ENCODE measurements at regions not wholly inside any gene's neighbourhood (a gene's known extent, or its start where the extent isn't known, plus 50 kb on each side); places are given as distances from the start of the nearest gene placed in this dataset.
A peak's percentile ranks its signal among the peaks of the same experiment; 100 is the strongest.

GRCh38 chr9:108544866-108545265, 310.9 kb downstream of the ACTL7B start:
- Histone ChIP-seq H3K36me3 (ENCODE audit: insufficient read depth, insufficient read length, low read length) (no peaks in the 10 kb centered on the region), H3K4me3 (ENCODE audit: insufficient read length, low read depth) (no peak overlapping the region), H3K4me1 (ENCODE audit: insufficient read depth, insufficient read length) (no peaks in the 10 kb centered on the region), H3K27me3 (ENCODE audit: insufficient read depth, insufficient read length) (no peaks in the 10 kb centered on the region), H3K9me3 (ENCODE audit: insufficient read depth, low read length) (no peaks in the 10 kb centered on the region), H3K9ac (ENCODE audit: insufficient read length, low read depth) (no peak overlapping the region)
- TF ChIP-seq SUZ12 (IDR thresholded peaks at IDR 0.05; ENCODE audit: extremely low read depth, insufficient read depth, insufficient read length) (no peak), ZNF274 (IDR thresholded peaks at IDR 0.05; ENCODE audit: low read depth, low read length) (no peak), YY1 (IDR thresholded peaks at IDR 0.05; ENCODE audit: insufficient read depth, insufficient read length) (no peak)
- DNase-seq (ENCODE audit: low read depth, low spot score), result no peak

DNA sequence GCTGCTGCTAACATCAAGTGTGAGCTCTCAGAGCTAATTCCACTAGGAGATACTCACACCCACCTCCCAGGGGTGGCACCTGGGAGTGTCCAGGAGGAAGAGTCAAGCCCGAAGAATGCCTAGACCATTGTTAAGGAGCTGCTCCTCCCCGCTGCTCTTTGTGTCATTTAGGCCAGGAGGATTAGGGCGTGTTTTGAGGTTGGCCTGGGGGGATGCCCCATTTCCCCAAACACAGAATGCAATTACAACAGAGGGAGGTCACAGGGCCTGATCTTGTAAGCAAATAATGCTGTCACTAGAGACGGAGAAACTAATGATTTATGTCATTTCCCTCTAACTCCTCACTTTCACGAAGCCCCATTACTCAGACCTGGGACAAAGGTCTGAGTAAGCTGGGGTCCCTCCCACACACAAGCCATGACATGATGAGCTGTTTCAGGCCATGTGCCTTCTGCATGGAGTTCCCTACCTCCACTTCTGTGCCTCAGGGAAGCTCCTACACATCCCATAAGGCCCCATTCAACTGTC, 312.5 kb downstream of the ACTL7B start:
- Histone ChIP-seq H3K36me3 (ENCODE audit: insufficient read depth, insufficient read length, low read length) (no peaks in the 10 kb centered on the region), H3K9ac (ENCODE audit: insufficient read length, low read depth) (no peak overlapping the region), H3K9me3 (ENCODE audit: insufficient read depth, low read length) (no peaks in the 10 kb centered on the region), H3K4me1 (ENCODE audit: insufficient read depth, insufficient read length) (no peaks in the 10 kb centered on the region), H3K4me3 (ENCODE audit: insufficient read length, low read depth) (no peak overlapping the region), H3K27me3 (ENCODE audit: insufficient read depth, insufficient read length) (no peaks in the 10 kb centered on the region)
- peak; percentile 74 for DNase-seq (ENCODE audit: low read depth, low spot score)
- TF ChIP-seq YY1 (IDR thresholded peaks at IDR 0.05; ENCODE audit: insufficient read depth, insufficient read length), result no peak
- TF ChIP-seq SUZ12 (IDR thresholded peaks at IDR 0.05; ENCODE audit: extremely low read depth, insufficient read depth, insufficient read length), result no peak
- TF ChIP-seq ZNF274 (IDR thresholded peaks at IDR 0.05; ENCODE audit: low read depth, low read length), result no peak

DNA sequence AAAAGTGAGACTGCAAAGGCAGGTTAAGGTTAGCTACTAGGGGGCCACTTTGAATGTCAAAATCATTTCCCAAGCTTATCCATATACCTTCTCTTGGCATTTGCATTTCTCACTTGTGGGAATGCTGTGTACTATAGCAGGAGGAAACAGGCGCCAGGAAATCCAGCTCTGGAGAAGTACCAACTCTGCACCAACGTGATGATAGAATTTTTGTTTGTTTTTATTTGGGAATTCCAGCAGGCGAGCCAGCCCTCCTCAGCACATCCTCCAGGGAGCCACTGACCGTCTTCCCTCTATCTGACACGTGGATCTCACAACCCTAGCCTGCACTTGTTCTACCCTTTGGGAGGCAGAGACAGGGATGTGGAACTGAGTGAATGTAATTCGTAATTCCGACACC, 318.0 kb downstream of the ACTL7B start:
- no peaks in the 10 kb centered on the region for H3K9me3 ChIP-seq (ENCODE audit: insufficient read depth, low read length)
- no peak for TF ChIP-seq YY1 (IDR thresholded peaks at IDR 0.05; ENCODE audit: insufficient read depth, insufficient read length)
- no peak for TF ChIP-seq ZNF274 (IDR thresholded peaks at IDR 0.05; ENCODE audit: low read depth, low read length)
- TF ChIP-seq SUZ12 (IDR thresholded peaks at IDR 0.05; ENCODE audit: extremely low read depth, insufficient read depth, insufficient read length), result no peak
- no peaks in the 10 kb centered on the region for H3K27me3 ChIP-seq (ENCODE audit: insufficient read depth, insufficient read length)
- no peak overlapping the region for H3K4me3 ChIP-seq (ENCODE audit: insufficient read length, low read depth)
- H3K4me1 ChIP-seq (ENCODE audit: insufficient read depth, insufficient read length), result no peaks in the 10 kb centered on the region
- no peak for DNase-seq (ENCODE audit: low read depth, low spot score)
- no peak overlapping the region for H3K9ac ChIP-seq (ENCODE audit: insufficient read length, low read depth)
- H3K36me3 ChIP-seq (ENCODE audit: insufficient read depth, insufficient read length, low read length), result no peaks in the 10 kb centered on the region

- H3K27me3 ChIP-seq (ENCODE audit: insufficient read depth, insufficient read length), result no peaks in the 10 kb centered on the region
- DNase-seq (ENCODE audit: low read depth, low spot score), result no peak
- no peaks in the 10 kb centered on the region for H3K9me3 ChIP-seq (ENCODE audit: insufficient read depth, low read length)
- no peaks in the 10 kb centered on the region for H3K4me1 ChIP-seq (ENCODE audit: insufficient read depth, insufficient read length)
- no peak for TF ChIP-seq ZNF274 (IDR thresholded peaks at IDR 0.05; ENCODE audit: low read depth, low read length)
- TF ChIP-seq SUZ12 (IDR thresholded peaks at IDR 0.05; ENCODE audit: extremely low read depth, insufficient read depth, insufficient read length), result no peak
- no peak for TF ChIP-seq YY1 (IDR thresholded peaks at IDR 0.05; ENCODE audit: insufficient read depth, insufficient read length)
- H3K36me3 ChIP-seq (ENCODE audit: insufficient read depth, insufficient read length, low read length), result no peaks in the 10 kb centered on the region
- H3K4me3 ChIP-seq (ENCODE audit: insufficient read length, low read depth), result no peak overlapping the region
- H3K9ac ChIP-seq (ENCODE audit: insufficient read length, low read depth), result no peak overlapping the region
Observed at GRCh38 chr9:108536836-108537601, 318.8 kb downstream of the ACTL7B start.

DNA sequence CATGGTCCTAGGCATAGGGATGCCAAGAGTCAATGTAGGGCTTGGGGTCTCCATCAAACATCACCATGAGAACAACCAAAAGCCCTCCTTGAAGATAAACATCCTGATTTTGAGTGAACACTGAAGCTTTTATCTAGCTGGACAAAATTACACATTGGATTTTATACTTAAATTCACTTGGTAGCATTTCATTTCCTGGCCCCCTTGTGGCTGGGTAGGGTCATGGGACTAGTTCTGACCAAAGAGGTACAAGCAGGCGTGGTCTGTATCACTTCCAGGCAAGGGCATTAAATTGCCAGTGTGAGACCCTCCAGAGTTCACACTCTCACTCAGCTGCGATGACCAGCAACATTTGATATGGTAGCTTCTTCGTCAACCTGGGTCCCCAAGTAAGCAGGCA, 320.3 kb downstream of the ACTL7B start:
- Histone ChIP-seq H3K4me3 (ENCODE audit: insufficient read length, low read depth) (no peak overlapping the region), H3K4me1 (ENCODE audit: insufficient read depth, insufficient read length) (no peaks in the 10 kb centered on the region), H3K9ac (ENCODE audit: insufficient read length, low read depth) (no peak overlapping the region), H3K27me3 (ENCODE audit: insufficient read depth, insufficient read length) (no peaks in the 10 kb centered on the region), H3K9me3 (ENCODE audit: insufficient read depth, low read length) (no peaks in the 10 kb centered on the region), H3K36me3 (ENCODE audit: insufficient read depth, insufficient read length, low read length) (no peaks in the 10 kb centered on the region)
- DNase-seq (ENCODE audit: low read depth, low spot score), result peak; percentile 22
- TF ChIP-seq SUZ12 (IDR thresholded peaks at IDR 0.05; ENCODE audit: extremely low read depth, insufficient read depth, insufficient read length) (no peak), YY1 (IDR thresholded peaks at IDR 0.05; ENCODE audit: insufficient read depth, insufficient read length) (no peak), ZNF274 (IDR thresholded peaks at IDR 0.05; ENCODE audit: low read depth, low read length) (no peak)

GRCh38 chr9:108534741-108535140, 321.0 kb downstream of the ACTL7B start:
- no peak for TF ChIP-seq ZNF274 (IDR thresholded peaks at IDR 0.05; ENCODE audit: low read depth, low read length)
- Histone ChIP-seq H3K9me3 (ENCODE audit: insufficient read depth, low read length) (peaks cover 5% of the 10 kb centered on the region; the same call in 1 of the 2 replicates), H3K27me3 (ENCODE audit: insufficient read depth, insufficient read length) (no peaks in the 10 kb centered on the region), H3K4me3 (ENCODE audit: insufficient read length, low read depth) (no peak overlapping the region), H3K4me1 (ENCODE audit: insufficient read depth, insufficient read length) (no peaks in the 10 kb centered on the region), H3K36me3 (ENCODE audit: insufficient read depth, insufficient read length, low read length) (no peaks in the 10 kb centered on the region), H3K9ac (ENCODE audit: insufficient read length, low read depth) (no peak overlapping the region)
- DNase-seq (ENCODE audit: low read depth, low spot score), result no peak

GRCh38 chr9:108530141-108530540, 325.6 kb downstream of the ACTL7B start:
- Histone ChIP-seq H3K36me3 (ENCODE audit: insufficient read depth, insufficient read length, low read length) (no peaks in the 10 kb centered on the region), H3K4me1 (ENCODE audit: insufficient read depth, insufficient read length) (no peaks in the 10 kb centered on the region)

More at GRCh38 chr9:108530141-108530540, 325.6 kb downstream of the ACTL7B start:
- Histone ChIP-seq H3K9ac (ENCODE audit: insufficient read length, low read depth) (no peak overlapping the region), H3K27me3 (ENCODE audit: insufficient read depth, insufficient read length) (no peaks in the 10 kb centered on the region), H3K4me3 (ENCODE audit: insufficient read length, low read depth) (no peak overlapping the region), H3K9me3 (ENCODE audit: insufficient read depth, low read length) (peaks cover 9% of the 10 kb centered on the region; the same call in 1 of the 2 replicates)
- no peak for TF ChIP-seq ZNF274 (IDR thresholded peaks at IDR 0.05; ENCODE audit: low read depth, low read length)
- TF ChIP-seq YY1 (IDR thresholded peaks at IDR 0.05; ENCODE audit: insufficient read depth, insufficient read length), result no peak
- no peak for DNase-seq (ENCODE audit: low read depth, low spot score)

All from NT2/D1 (cell line).